ENCODE measurements at regions not wholly inside any gene's neighbourhood (a gene's known extent, or its start where the extent isn't known, plus 50 kb on each side); places are given as distances from the start of the nearest gene placed in this dataset.
"Not testable (repeated sequence)": the region's sequence is repeated elsewhere in the genome, so short reads cannot be mapped to it uniquely, and the experiment has no call there.

GRCh38 chr12:28046600-28046999 is 74.1 kb upstream of the PTHLH start:
- H3K36me3 Mint-ChIP-seq (ENCODE audit: insufficient read depth in 2 of 2); H3K4me3 Mint-ChIP-seq; DNase-seq; H3K4me1 Mint-ChIP-seq (ENCODE audit: low read depth); ATAC-seq (replicated peaks in 1 of 2); H3K27ac Mint-ChIP-seq: not testable (repeated sequence)
- peaks cover 29% of the 10 kb centered on the region for H3K27me3 Mint-ChIP-seq (ENCODE audit: low read depth)
- H3K9me3 Mint-ChIP-seq, result peaks cover 9 to 11% of the 10 kb centered on the region in 2 donors

- H3K36me3 Mint-ChIP-seq (ENCODE audit: insufficient read depth in 2 of 2), result peaks cover 3 to 5% of the 10 kb centered on the region in 2 donors
- ATAC-seq (replicated peaks in 1 of 2), result no peak
- H3K4me1 Mint-ChIP-seq (ENCODE audit: low read depth), result no peaks in the 10 kb centered on the region
- no peak overlapping the region for H3K4me3 Mint-ChIP-seq
- peaks cover 7 to 8% of the 10 kb centered on the region in 2 donors for H3K9me3 Mint-ChIP-seq
- peaks cover 32% of the 10 kb centered on the region for H3K27me3 Mint-ChIP-seq (ENCODE audit: low read depth)
- no peak for DNase-seq
- H3K27ac Mint-ChIP-seq, result no peak overlapping the region
These were observed 78.1 kb upstream of the PTHLH start for GRCh38 chr12:28050606-28051005.

GRCh38 chr12:28051516-28052354 is 79.2 kb upstream of the PTHLH start:
- no peak overlapping the region for H3K4me3 Mint-ChIP-seq
- ATAC-seq (replicated peaks in 1 of 2) (no peak), DNase-seq (no peak)
- no peak overlapping the region for H3K27ac Mint-ChIP-seq
- peaks cover 0 to 2% of the 10 kb centered on the region in 2 donors for H3K9me3 Mint-ChIP-seq
- peaks cover 0 to 2% of the 10 kb centered on the region in 2 donors for H3K36me3 Mint-ChIP-seq (ENCODE audit: insufficient read depth in 2 of 2)
- no peaks in the 10 kb centered on the region for H3K4me1 Mint-ChIP-seq (ENCODE audit: low read depth)
- H3K27me3 Mint-ChIP-seq (ENCODE audit: low read depth), result peaks cover 27% of the 10 kb centered on the region

- Mint-ChIP-seq H3K4me3 (no peak overlapping the region), H3K4me1 (ENCODE audit: low read depth) (no peaks in the 10 kb centered on the region), H3K27ac (no peak overlapping the region), H3K27me3 (ENCODE audit: low read depth) (peaks cover 33% of the 10 kb centered on the region), H3K9me3 (no peaks in the 10 kb centered on the region), H3K36me3 (ENCODE audit: insufficient read depth in 2 of 2) (no peaks in the 10 kb centered on the region)
- ATAC-seq (replicated peaks in 1 of 2), result no peak
- DNase-seq, result no peak
These were observed 81.0 kb upstream of the PTHLH start for GRCh38 chr12:28053564-28053963.

- H3K27ac Mint-ChIP-seq, result no peak overlapping the region
- ATAC-seq (replicated peaks in 1 of 2) (no peak), DNase-seq (no peak)
- H3K27me3 Mint-ChIP-seq (ENCODE audit: low read depth), result peaks cover 33% of the 10 kb centered on the region
- H3K4me1 Mint-ChIP-seq (ENCODE audit: low read depth), result no peaks in the 10 kb centered on the region
- H3K36me3 Mint-ChIP-seq (ENCODE audit: insufficient read depth in 2 of 2), result no peaks in the 10 kb centered on the region
- no peaks in the 10 kb centered on the region for H3K9me3 Mint-ChIP-seq
- no peak overlapping the region for H3K4me3 Mint-ChIP-seq
These were observed 82.0 kb upstream of the PTHLH start for GRCh38 chr12:28054583-28054982.

- DNase-seq, result no peak
- peak; percentile 57 to 66 for ATAC-seq (replicated peaks in 1 of 2)
- Mint-ChIP-seq H3K4me1 (ENCODE audit: low read depth) (no peaks in the 10 kb centered on the region), H3K27ac (no peak overlapping the region), H3K4me3 (no peak overlapping the region), H3K36me3 (ENCODE audit: insufficient read depth in 2 of 2) (no peaks in the 10 kb centered on the region), H3K9me3 (no peaks in the 10 kb centered on the region), H3K27me3 (ENCODE audit: low read depth) (peaks cover 20% of the 10 kb centered on the region)
These were observed 85.5 kb upstream of the PTHLH start for GRCh38 chr12:28057856-28058615.

GRCh38 chr12:28059220-28059619 is 86.7 kb upstream of the PTHLH start:
- H3K4me1 Mint-ChIP-seq (ENCODE audit: low read depth), result no peaks in the 10 kb centered on the region
- ATAC-seq (replicated peaks in 1 of 2) (no peak), DNase-seq (no peak)
- H3K27me3 Mint-ChIP-seq (ENCODE audit: low read depth), result peaks cover 20% of the 10 kb centered on the region
- no peak overlapping the region for H3K27ac Mint-ChIP-seq
- no peaks in the 10 kb centered on the region for H3K9me3 Mint-ChIP-seq
- no peaks in the 10 kb centered on the region for H3K36me3 Mint-ChIP-seq (ENCODE audit: insufficient read depth in 2 of 2)
- H3K4me3 Mint-ChIP-seq, result no peak overlapping the region

- H3K9me3 Mint-ChIP-seq, result no peaks in the 10 kb centered on the region
- no peak for DNase-seq
- ATAC-seq (replicated peaks in 1 of 2), result no peak
- no peak overlapping the region for H3K4me3 Mint-ChIP-seq
- H3K27me3 Mint-ChIP-seq (ENCODE audit: low read depth), result peaks cover 20% of the 10 kb centered on the region
- H3K36me3 Mint-ChIP-seq (ENCODE audit: insufficient read depth in 2 of 2), result no peaks in the 10 kb centered on the region
- H3K27ac Mint-ChIP-seq, result no peak overlapping the region
- H3K4me1 Mint-ChIP-seq (ENCODE audit: low read depth), result no peaks in the 10 kb centered on the region
These were observed 87.1 kb upstream of the PTHLH start for GRCh38 chr12:28059668-28060067.

- DNase-seq (no peak), ATAC-seq (replicated peaks in 1 of 2) (no peak)
- peaks cover 20% of the 10 kb centered on the region for H3K27me3 Mint-ChIP-seq (ENCODE audit: low read depth)
- H3K9me3 Mint-ChIP-seq, result no peaks in the 10 kb centered on the region
- H3K4me3 Mint-ChIP-seq, result no peak overlapping the region
- no peaks in the 10 kb centered on the region for H3K36me3 Mint-ChIP-seq (ENCODE audit: insufficient read depth in 2 of 2)
- no peak overlapping the region for H3K27ac Mint-ChIP-seq
- H3K4me1 Mint-ChIP-seq (ENCODE audit: low read depth), result peaks cover 10% of the 10 kb centered on the region
These were observed 88.3 kb upstream of the PTHLH start for GRCh38 chr12:28060871-28061270.

GRCh38 chr12:28063355-28063880 is 90.9 kb upstream of the PTHLH start:
- H3K9me3 Mint-ChIP-seq, result no peaks in the 10 kb centered on the region
- peaks cover 19% of the 10 kb centered on the region for H3K4me1 Mint-ChIP-seq (ENCODE audit: low read depth)
- peaks cover 7% of the 10 kb centered on the region for H3K27me3 Mint-ChIP-seq (ENCODE audit: low read depth)
- no peaks in the 10 kb centered on the region for H3K36me3 Mint-ChIP-seq (ENCODE audit: insufficient read depth in 2 of 2)
- DNase-seq (no peak), ATAC-seq (replicated peaks in 1 of 2) (no peak)
- no peak overlapping the region for H3K4me3 Mint-ChIP-seq
- no peak overlapping the region for H3K27ac Mint-ChIP-seq

- peak overlapping the region; percentile 90 for H3K27ac Mint-ChIP-seq
- ATAC-seq (replicated peaks in 1 of 2) (peak; percentile 90), DNase-seq (peak in 1 of 2 donors; percentile 3)
- peak overlapping the region in 1 of 2 donors; percentile 52 for H3K4me3 Mint-ChIP-seq
- peaks cover 7% of the 10 kb centered on the region for H3K27me3 Mint-ChIP-seq (ENCODE audit: low read depth)
- H3K9me3 Mint-ChIP-seq, result no peaks in the 10 kb centered on the region
- H3K36me3 Mint-ChIP-seq (ENCODE audit: insufficient read depth in 2 of 2), result no peaks in the 10 kb centered on the region
- H3K4me1 Mint-ChIP-seq (ENCODE audit: low read depth), result peaks cover 19% of the 10 kb centered on the region
These were observed 92.8 kb upstream of the PTHLH start for GRCh38 chr12:28065374-28065773.

GRCh38 chr12:28065889-28066630 is 93.5 kb upstream of the PTHLH start:
- ATAC-seq (replicated peaks in 1 of 2) (peak; percentile 52 to 72), DNase-seq (peak in 1 of 2 donors; percentile 3)
- no peaks in the 10 kb centered on the region for H3K36me3 Mint-ChIP-seq (ENCODE audit: insufficient read depth in 2 of 2)
- H3K9me3 Mint-ChIP-seq, result no peaks in the 10 kb centered on the region
- H3K4me3 Mint-ChIP-seq, result peak overlapping the region; percentile 15 to 52
- H3K27ac Mint-ChIP-seq, result peak overlapping the region; percentile 90
- H3K4me1 Mint-ChIP-seq (ENCODE audit: low read depth), result peaks cover 19% of the 10 kb centered on the region
- H3K27me3 Mint-ChIP-seq (ENCODE audit: low read depth), result peaks cover 7% of the 10 kb centered on the region

GRCh38 chr12:28066879-28067278 is 94.3 kb upstream of the PTHLH start:
- DNase-seq, result no peak
- H3K36me3 Mint-ChIP-seq (ENCODE audit: insufficient read depth in 2 of 2), result peaks cover 0 to 1% of the 10 kb centered on the region in 2 donors
- H3K27me3 Mint-ChIP-seq (ENCODE audit: low read depth), result peaks cover 4% of the 10 kb centered on the region
- peaks cover 19% of the 10 kb centered on the region for H3K4me1 Mint-ChIP-seq (ENCODE audit: low read depth)
- no peak overlapping the region for H3K27ac Mint-ChIP-seq
- peaks cover 0 to 4% of the 10 kb centered on the region in 2 donors for H3K9me3 Mint-ChIP-seq
- H3K4me3 Mint-ChIP-seq, result no peak overlapping the region
- ATAC-seq (replicated peaks in 1 of 2), result no peak

Measured in activated T-cell treated with anti-CD3 and anti-CD28 coated beads, Interleukin-2, amount 50 U/mL, for 72 hours (primary cell).